HG03045 (cell line): ENCODE measurements at regions not wholly inside any gene's neighbourhood (a gene's known extent, or its start where the extent isn't known, plus 50 kb on each side); places are given as distances from the start of the nearest gene placed in this dataset.
A peak's percentile ranks its signal among the peaks of the same experiment; 100 is the strongest.

Experiments used
- ATAC-seq: cut with Tn5 transposase; IDR thresholded peaks from one replicate; pipeline ENCODE4 v1.9.1; 2021; ENCODE audit warnings: mild to moderate bottlenecking, moderate library complexity; ENCODE audit not compliant: unreplicated experiment

DNA sequence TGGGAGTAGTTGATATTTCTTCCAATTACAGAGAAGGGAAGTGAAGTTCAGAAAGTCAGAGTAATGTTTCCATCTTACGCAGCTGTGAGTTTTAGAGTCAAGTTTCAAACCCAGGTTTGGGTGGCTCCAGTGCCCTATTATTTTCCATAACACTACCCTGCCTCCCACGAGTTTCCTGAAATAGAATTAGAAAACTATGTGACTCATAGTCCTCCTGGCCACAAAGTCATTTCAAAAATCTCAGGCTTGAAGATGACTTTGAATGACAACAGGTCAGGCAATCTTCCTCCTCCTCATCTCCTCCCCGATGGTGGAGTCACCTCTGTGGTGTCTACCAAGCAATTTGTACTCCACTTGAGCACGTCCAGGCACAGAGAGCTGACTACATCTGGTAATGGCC lies 212.3 kb upstream of the TRIB2 start:
- ATAC-seq: peak; percentile 43

DNA sequence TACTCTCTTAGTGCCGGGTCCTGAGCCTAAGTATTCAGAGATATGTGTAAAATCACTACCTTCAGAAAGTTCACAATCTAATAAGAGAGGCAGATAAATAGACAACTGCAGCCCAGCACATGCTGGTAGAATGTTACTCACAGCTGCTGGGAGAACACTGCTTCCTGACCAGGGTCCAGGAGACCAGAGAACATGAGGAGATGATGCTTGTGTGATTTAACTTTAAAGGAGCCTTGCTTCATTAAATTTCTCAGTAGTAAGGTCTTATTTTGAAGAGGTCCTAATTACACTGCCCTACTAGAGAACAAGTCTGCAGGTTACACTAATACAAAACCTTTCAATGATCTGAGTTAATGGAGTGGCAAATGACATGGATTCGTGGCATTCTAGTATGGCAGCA lies 209.9 kb upstream of the TRIB2 start:
- ATAC-seq: no peak

DNA sequence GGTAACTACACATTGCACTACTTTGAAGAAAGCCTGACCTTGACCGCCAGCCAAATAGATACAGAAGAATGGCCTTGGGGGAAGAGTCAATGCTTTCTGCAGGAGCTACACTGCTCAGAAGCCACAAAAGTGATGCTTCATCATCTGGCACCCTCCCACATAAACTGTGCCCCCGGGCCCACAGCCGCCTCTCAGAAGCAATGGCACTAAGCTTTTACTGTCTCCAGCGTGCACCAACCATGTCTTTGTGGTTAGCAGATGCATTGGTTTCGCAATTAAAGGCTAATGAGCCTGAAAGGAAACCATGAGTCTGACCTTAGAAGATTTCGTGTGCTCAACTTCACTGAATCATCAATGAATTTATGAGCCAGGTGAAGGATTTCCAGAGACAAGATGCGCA lies 209.4 kb upstream of the TRIB2 start:
- ATAC-seq: peak; percentile 46

DNA sequence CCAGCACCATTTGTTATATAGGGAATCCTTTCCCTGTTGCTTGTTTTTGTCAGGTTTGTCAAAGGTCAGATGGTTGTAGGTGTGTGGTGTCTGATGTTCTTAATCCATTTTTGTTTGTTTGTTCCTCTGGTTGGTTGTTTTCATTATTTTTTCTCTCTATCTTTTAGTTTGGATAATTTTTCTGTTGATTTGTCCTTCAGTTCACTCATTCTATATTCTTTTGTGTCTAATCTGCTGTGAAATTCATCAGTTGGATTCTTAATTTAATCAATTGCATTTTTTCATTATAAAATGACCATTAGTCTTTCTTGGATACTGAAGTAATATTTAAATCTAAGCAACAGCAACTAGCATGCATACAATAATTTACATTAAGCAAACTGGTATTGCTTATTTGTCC lies 206.7 kb upstream of the TRIB2 start:
- no peak for ATAC-seq

DNA sequence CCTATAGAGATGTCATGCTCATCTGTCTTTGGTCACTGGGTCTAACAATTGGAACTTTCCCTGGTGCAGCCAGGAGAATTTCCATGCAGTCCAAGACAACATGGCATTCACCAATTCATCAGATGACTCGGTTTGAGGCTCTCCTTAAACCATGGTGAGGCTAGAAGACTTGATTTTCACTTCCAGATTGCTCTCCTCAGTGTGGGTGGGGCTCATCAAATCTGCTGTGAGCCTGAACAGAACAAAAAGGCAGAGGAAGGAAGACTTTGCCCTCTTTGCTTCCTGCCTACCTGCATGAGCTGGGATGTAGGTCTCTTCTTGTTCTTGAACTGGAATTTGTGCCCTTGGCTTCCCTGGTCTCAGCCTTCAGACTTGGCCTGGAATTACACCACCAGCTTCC lies 203.4 kb upstream of the TRIB2 start:
- ATAC-seq: no peak

DNA sequence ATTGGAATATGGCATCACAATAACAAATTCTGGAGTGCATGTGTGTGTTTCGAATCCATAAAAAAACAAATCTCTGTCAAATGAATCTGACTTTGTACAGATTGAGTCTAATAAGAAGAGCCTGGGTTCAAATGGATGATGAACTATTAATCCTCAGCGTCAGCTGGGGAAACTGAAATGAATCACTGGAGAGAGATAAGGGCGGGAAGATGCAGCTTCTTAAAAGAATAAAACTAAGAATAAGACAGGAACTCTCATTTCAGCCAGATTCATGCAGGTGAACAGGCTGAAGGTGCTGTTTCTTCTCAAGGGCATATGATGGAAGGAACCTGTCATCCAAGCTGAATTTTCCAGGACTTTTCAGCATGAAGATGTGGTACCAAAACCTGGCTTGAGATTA lies 202.6 kb upstream of the TRIB2 start:
- ATAC-seq: no peak

DNA sequence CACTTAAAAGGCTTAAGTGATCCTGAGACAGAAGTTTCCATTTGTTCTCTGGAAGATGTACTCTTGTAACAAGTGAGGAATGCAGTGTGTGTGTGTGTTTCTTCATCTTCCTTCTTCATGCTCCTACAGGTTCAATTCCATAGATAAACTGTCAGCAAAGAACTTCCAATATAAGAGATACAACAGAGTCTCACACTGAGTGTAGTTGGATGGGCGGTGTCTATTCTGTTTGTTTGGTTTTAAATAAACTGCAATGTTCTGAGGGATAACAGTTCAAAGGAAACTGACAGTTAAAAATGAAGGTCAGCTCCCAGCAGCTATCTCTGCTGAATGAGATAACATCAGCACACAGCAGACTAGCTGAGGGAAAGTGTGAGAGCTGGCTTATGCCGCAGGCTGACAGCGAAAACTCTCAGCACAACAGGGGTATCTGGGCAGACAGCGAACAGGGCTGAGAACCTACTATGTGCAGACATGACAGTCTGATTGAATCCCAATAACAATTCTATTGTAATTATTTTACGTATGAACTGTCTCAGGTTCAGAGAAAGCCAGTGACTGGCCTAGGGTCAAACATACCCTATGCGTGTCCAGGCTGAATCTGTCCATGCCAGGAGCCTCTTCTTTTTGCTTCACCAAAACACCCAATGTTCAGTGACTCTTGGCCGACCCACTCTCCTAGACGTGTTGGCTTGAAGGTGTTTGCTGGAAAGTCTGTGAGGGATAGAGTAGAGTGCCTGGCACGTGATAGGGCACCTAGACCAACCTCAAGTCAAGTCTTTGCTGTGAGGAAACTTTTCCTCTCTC lies 201.9 kb upstream of the TRIB2 start:
- ATAC-seq: no peak

DNA sequence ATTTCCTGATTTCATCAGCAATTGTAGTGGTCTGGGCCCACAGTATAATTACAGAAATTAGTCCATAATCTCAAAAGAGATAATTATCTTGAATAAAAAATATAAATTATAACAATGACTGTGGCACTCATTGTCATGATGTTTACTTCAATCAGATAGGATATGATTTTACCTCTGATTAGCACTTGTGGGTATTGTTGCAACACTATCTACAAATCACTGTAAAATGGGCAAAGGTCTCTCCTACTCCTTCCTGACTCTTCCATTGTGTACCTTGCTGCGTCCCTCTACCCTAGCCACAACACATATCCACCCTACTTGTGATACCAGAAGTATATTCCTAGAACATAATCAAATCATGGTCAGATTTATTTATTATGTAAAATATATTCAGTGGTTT lies 200.9 kb upstream of the TRIB2 start:
- ATAC-seq: no peak

DNA sequence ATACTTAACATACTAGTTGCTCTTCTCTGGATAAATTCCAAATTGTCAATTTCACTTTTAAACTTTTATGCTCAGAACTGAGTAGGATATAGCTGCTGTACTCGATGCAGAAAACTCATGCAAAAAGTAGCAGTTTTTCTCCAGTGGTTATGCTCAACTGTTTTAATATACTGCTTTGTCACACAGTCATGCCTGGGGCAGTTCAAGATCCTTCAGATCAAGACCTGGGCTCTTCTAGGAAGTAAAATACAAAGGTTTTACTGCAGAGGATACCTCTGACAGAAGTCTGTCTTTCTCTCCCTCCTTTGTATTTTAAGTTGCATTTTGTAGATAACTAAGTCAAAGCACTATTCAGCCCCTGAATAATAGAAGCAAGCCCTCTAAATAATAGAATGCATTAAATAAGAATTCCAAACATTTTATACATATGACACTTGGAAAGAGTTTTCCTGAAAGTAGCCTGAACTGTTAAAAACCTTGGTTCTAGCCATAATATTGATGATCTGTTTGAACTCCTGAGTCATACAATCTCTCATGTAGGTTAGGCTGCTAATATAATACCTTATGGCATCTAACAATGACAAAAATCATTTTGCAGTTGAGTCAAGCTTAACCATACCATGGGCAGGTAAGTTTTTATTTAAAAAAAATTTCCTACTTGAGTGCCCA lies 183.3 kb upstream of the TRIB2 start:
- ATAC-seq: no peak

DNA sequence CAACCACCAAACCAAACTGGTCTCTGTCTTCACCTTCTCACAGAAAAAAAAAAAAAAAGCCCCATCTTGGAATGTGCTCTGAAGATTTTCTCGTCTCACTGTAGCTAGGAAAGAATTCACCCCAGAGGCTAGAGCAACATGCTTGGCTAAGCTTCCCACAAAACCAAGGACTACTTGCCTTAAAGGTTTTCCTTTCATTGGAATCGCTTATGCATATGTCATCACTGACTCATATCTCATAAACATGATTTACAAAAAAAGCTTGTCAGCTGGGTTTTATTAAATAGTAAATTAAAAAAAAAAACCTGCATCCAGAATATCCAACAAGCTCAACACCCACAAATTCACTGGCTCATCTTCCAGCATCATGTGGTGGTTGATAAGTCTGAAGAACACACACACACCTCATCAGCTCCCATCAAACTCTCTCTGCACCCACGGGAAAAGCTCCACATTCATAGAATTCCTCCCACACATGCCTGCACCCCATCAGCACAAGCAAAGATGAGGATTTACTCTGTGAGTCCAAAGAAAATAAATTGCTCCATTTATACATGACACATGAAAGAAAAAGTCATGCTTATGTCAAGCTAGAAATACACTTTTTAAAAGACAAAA lies 182.0 kb upstream of the TRIB2 start:
- ATAC-seq: no peak

DNA sequence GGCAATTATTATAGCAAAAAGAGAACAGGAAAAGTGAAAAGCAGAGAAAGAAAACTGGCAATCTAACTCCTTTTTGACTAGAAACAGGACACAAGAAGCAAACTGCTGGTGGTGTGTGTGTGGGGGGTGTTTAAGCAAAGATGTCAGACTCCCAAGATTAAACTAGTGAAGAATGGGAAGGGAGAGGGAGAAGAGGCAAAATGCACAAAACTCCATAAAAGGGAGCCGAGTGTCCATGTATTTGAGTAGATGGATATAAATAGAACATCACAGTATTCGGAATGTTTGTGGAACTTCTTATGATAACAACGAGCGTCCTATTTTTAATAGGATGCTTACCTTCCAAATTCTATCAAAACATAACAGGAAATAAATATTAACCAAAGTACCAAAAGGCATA lies 179.8 kb upstream of the TRIB2 start:
- ATAC-seq: no peak

DNA sequence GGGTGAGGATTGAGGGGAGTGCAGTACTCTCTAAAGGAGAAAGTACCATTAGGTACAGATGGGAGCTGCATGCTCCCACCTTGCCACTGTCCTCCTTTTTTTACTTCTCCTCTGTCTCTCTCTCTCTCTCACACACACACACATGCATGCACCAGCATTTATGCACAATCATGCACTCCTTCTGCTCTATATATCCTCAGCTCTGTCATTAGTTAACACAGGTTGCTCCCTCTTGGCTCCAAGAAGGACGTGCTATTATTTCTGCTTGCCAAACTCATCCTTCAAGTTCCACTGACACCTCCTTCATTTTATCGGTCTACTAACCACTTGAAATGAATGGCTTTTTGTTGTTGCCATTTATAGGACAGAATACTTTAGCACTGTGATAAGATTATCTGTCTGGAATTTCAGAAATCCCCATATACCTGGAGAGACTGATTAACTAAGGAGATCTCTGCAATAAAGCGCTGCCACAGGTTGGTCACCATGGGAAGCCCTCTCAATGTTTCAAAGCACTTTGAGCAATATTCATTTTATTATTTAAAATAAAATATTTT lies 178.5 kb upstream of the TRIB2 start:
- no peak for ATAC-seq

DNA sequence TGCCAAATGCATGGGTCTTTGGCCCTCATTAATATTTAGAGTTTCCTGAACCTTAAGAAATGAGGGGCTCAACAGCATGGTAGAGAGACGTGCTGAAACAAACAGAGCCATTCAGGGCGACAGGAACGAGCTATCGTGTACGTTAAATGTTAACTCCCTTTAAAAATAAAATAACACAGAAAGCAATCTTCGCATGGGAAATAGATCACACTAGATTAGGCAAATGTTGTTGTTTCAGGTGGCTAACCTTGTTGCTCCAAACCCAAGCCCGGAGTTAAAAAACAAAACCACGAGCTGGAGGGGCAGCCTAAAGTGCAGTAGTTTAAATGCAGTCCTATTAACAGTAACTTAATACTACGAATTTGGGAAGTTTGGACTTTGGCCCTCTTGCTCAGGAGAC lies 177.4 kb upstream of the TRIB2 start:
- no peak for ATAC-seq

DNA sequence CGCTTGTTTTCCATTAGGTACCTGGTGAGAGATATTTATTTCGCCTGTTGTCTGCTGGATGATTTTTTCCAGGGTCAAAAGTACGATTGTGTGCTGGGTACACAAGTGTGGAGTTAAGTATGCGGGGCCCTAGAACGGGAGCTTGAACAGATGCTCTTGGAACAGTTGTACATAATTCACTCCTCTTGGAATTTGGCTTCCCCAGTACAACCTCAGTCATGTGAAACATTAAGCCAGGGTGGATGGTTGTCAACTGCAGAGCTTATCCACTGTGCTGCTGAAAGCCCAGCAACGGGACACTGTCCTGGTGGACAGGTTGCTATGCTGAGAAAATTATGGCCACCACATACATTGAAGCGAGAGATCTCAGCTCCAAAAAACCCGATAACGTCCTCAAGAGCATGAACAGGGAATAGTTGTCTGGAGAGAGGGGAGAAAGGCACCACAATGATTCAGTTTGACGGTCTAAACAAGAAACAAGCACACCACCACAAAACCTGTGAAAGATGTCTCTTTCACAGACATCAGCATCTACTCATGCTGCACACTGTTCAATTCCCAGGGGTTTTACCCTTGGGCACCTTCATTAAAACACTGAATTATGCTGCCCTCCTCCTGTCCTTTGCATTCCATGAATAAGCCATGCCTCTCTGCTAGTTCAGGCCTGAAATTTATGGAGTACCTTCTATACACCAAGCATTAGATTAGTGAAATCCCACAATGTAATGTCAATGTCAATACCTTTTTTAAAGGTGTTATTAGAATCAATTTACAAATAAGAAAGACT lies 176.8 kb upstream of the TRIB2 start:
- ATAC-seq: no peak

DNA sequence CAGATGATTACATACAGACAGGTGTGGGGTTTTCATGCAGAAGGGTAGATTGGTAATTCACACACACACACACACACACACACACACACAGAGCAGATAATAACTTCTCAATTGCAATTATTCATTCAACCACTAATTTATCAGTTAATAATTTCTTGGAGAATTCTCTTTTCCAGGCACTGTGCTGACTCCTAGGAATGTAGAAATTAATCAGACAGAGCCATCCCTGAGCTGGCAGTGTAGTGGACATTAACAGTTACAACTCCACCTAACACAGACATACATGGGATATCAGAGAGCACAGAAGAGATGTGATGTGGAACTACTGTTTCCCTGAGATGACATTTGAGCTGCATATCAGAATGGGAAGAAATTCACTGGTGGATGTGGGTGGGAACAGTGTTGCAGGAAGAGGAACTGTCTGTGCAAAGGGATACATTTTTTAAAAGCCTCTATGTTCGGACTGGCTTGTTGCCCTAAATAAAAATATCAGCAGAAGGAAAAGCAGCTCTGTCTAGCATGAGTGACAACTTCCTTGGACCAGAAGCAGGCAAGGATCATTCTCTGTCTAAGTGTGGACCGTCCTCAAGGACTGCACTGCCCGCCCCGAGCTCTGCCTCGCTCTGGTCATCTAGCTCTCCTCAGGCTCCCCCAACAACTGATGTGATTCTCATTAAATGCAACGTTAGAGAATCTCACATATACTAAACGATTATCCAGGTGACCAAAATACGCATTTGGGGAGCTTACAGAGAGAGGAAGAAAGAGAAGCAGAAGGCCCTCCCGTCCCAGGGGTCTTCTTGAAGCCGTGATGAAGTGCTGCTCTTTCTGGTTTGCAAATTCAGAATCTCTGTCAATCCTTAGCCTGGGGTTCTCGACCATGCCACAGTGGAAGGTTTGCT lies 173.4 kb upstream of the TRIB2 start:
- peak; percentile 12 for ATAC-seq

DNA sequence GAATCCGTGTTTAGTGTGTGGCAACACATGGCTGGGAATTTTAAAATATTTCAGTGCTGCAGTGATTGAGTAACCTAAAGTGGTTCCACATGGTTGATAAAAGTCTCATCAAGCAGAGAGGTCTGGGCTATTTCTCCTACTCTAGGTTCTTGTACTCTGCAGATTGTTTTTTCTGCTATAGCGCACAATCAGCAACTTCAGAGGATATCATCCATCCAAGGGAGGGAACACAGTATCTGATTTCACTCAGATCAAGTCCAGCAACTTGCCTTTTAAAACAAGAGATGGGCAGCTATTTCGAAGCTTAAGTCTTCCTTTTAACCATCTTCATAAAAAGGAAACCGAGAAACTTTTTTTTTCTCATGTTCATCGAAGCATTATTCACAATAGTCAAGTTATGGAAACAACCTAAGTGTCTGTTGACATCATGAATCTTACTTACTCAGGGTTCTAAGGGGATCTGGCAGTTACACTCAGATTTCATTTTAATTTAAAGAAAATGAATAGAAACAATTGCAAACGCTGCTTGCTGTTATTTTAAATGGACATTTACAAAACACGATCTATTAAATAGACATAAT lies 172.7 kb upstream of the TRIB2 start:
- ATAC-seq: peak; percentile 69

DNA sequence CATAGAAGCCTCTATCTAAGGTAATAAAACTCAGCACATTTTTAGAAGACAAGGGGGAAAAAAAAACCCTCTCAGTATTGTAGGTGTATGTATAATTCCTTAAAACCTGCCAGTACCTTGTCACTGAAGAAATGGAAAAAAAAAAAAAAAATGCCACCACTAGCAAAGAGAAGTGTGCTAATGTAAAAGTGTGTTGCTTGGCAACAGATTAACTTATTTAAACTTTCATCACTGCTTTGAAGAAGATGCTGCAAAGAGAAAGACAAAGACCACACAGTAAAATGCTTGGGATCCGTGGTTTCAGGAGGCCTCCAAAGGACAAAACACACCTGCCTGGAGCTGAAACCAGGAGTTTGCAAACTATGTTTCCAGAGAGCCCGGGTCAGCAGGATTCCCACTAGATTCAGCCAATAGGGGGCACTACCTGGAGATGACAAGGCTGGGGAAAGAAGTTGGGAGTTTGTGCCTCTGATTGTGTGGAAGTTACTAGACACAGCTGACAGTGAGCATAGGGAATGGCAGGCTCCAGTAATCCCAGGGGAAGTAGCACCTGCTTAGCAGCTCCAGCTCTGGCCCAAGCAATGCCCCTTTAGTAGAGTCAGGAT lies 169.1 kb upstream of the TRIB2 start:
- no peak for ATAC-seq

DNA sequence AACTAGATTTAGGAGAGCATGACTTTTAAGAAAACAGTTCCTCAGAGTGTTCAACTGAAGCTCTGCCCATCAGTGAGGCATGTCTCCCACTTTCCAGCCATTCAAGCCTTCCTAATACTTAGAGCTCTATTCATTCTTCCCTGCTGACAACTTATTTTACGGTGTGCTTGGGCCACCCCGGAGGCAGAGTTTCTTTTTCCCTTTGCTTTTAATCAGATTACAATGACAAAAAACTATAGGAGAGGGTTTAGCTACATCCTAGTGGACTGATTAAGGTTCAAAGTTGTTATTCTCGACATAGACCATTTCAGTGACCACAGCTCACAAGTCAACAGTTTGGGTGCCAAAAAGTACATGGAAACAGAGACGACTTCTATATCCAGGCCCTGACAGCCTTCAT lies 167.8 kb upstream of the TRIB2 start:
- ATAC-seq: no peak

DNA sequence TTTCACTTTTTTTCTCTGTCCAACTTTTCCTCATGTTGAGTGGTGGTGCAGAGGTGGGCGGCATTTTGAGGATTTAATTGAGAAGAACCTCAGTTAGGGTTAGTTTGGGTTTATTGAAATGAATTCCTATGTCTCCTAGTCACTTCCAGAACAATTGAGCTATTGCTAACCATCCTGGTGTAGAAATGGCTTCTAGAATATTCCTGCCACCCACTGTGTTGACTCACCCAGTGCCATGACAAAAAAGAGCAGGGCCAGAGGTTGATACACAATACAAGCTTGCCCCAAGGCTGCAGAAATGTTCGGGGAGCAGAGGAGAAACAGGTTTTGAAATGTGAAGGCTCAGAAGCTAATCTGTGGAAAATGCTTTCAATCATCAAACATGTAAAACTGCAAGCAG lies 167.1 kb upstream of the TRIB2 start:
- ATAC-seq: no peak
